ENCODE measurements at regions not wholly inside any gene's neighbourhood (a gene's known extent, or its start where the extent isn't known, plus 50 kb on each side); places are given as distances from the start of the nearest gene placed in this dataset.
A peak's percentile ranks its signal among the peaks of the same experiment; 100 is the strongest.

GRCh38 chr5:173557123-173557903 is 59.1 kb downstream of the BOD1 start:
- no peak for DNase-seq

- peak; percentile 19 for DNase-seq
Observed at GRCh38 chr5:173556142-173557028, 60.1 kb downstream of the BOD1 start.

DNA sequence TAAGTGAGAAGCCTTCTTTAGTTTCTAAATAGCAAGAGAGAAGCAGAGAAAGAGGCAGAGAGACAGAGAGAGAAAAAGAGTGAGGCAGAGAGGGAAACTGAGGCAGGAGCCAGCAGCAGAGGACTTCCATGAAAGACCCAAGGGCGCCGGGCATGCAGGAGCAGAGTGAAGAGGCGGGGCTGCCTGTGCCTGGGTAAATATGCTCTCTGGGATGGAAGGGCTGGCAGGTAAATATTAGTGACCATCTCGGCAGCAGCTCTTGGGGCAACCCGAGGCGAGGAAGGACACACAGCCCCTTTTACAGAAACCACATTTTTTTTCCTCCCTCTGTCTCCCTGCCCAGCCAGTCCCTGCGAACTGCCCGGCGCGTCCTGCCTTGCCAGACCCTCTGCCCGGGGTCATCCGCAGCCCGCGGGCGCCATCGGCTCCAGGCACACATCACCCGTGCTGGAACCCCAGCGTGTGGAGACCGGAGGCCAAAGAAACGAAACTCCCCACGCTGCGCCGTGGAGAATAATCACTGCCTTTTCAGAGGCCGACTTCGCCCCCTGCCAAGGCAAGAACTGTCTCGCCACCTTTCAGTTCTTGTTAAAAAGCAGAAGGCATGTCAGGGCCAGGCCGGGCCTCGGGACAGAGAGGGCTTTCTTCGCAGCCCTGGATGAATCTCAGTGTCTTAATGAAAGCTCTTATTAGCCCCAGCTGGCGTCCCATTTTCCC is 61.3 kb downstream of the BOD1 start:
- peak; percentile 54 for DNase-seq

DNA sequence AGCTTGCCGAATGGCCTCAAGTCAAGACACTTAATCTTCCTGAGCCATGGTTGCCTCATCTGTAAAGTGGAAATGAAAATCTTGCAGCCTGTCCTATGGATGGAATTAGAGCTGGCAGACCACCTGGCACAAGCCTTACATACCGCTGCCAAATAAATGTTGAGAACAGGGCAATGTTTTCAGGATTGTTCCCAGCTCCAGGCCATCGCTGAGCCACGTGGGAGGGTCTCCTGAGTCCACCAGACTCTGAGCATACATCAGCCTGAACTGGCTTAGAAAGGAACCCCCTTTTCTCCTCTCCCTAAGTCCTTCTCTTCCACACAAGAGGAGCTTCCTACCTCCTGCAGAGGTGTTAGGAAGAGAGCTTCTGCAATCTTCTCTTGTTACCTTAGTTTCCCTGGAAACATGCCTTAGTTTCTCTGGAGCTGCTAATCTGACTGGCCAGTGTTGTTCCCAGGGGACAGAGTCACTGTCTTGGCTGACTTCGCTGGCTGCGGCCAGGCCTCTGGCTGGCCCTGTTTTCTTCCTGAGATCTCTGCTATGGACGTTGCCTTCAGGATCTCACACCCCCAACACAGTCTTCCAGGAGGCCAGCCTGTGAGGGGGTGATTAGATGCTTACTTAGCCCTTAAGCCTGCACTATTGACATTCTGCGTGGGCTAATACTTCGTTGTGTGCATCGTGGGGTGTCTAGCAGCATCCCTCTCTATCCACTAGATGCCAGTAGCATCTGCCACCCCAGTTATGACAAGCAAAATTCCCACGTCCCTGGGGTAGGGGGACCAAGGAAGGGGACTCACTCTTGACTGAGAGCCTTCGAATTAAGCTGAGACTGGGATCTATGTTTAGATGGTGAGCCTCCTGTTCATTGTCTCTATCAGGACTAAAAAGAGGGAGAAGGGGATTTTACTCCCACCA is 62.2 kb downstream of the BOD1 start:
- no peak for DNase-seq

DNA sequence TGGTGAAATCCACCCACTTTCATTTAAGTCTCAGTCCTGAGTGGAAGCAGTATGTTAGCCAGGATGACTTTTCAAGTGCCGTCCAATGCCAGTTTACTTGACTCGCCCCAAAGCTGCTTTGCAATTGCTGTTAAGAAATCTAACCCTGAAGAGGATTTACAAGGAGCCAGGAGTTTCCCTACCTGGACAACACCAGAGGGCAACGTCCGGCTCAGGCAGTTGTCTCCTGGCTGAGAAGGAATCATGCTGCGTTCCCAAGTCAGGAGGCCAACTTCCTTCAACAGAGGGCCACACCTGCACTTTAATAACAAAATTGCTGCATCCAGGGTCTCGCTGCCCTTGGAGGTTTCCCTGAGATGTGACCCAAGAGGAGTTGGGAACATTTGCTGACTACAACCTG is 65.8 kb downstream of the BOD1 start:
- no peak for DNase-seq

DNA sequence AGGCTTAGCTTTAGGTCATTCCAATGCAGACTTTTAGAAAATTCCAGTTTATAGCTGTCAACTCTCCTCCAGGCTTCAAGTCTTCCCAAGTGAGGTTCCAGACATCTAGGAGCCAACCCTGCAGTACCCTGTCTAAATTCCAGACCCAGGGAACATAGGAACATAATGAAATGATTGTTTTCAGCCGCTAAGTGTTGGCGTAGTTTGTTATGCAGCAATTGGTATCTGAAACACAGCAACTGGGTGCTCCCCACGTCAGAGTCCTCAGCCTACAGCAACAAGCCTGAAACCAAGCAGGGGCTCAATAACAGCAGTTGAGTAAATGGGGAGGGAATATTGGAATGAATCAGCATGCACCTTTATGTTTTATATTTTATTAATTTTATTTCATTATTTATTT is 66.8 kb downstream of the BOD1 start:
- DNase-seq: no peak

- DNase-seq: peak; percentile 84
Observed at GRCh38 chr5:173547579-173547978, 68.9 kb downstream of the BOD1 start.

GRCh38 chr5:173542964-173543363 is 73.5 kb downstream of the BOD1 start:
- DNase-seq: no peak

GRCh38 chr5:173542159-173542558 is 74.3 kb downstream of the BOD1 start:
- DNase-seq: no peak

DNA sequence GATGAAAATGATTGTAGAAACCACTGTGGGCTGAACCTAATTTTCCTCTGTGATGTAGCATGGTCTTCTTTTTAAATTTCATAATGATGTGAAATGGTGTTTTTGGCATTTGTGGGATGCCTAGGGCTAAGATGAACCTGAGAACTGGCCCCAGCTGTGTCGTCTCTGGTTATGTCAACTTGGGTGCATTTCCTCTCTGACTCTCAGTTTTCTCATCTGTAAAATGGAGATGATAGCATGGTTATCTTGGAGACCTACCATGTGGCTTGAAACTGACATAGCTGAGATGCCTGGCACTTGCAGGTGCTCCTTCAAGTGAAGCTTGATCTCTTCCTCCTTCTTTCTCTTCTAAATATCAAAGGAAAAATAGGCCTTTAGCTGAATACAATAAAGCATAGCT is 77.8 kb downstream of the BOD1 start:
- DNase-seq: no peak

GRCh38 chr5:173538018-173538417 is 78.4 kb downstream of the BOD1 start:
- no peak for DNase-seq

DNA sequence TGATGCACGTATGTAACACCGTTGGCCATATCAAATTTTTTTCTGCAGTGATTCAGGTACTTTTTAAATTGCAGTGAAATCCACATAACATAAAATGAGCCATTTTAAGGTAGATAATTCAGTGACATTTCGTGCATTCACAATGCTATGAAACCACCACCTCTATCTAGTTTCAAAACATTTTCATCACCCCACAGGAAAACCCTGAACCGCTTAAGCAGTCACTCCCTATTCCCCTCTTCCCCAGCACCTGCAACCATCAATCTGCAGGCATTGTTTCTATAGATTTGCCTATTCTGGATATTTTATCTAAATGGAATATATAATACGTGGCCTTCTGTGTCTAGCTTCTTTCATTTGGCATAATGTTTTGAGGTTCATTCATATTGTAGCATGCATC is 79.2 kb downstream of the BOD1 start:
- DNase-seq: no peak

DNA sequence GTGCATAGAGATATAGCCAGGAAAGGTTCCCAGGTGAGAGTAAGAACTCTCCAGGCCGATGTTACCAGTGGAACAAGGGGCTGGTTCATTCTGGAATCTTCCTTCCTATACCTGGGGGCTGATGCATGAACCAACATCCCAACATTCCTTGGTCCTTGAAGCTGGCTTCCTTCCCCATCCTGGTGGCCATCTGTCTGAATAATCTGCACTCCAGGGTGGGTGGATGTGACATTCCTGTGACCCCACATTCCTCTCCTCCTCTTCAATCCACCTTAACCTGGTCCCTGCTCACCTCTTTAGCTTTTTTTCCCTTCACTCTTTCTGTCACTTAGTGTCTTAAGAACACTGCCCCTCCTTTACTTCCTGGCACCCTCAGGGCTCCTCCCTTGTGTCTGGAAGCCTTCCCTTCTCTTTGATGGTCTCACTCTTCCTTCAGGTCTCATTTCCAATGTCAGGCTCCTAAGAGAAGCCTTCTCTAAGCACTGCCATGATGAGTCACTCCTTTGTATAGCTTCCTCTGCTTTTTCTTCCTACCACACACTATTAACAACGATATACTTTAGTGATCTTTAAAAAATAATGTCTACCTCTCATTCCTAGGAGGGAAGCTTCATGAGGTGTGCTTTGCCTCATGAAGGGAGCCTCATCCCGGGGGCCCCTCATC is 80.3 kb downstream of the BOD1 start:
- DNase-seq: peak; percentile 12

GRCh38 chr5:173535166-173535975 is 81.1 kb downstream of the BOD1 start:
- no peak for DNase-seq

DNA sequence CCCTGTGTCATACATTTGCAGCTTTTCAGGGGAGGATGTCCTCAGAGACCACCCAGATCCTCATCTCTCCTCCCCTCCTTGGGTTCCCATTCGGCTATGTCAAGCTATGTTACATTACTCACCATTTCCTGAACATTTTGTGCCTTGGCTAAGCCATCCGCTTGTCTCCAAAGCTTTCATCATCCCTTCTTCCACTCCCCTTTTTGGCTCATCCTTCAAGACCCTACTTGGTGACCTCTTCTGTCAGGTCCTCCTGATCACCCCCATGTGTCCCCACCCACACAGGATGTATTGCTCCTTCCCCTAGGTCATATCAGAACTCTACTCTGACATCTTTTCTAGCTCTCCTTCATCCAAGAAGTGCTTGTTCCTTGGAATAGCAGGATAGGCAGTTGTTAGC is 81.8 kb downstream of the BOD1 start:
- no peak for DNase-seq

DNA sequence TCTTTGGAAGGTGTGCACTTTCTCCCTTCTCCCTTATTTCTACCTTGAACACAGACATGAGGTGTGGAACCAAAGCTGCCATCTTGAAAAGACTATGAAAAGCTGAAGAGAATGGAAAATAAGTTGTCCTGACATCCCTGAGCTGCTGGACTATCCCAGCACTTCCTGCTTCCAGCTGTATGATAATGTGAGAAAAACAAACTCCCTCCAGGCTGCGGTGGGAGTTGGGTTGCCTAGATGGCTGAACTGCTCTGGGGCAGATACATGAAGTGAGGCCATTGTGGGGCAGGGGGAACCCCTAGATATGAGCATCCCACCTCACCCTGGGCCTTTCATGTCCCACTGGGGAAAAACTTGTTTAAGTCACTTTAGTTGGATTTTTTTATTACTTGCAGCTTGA is 82.4 kb downstream of the BOD1 start:
- peak; percentile 41 for DNase-seq

DNA sequence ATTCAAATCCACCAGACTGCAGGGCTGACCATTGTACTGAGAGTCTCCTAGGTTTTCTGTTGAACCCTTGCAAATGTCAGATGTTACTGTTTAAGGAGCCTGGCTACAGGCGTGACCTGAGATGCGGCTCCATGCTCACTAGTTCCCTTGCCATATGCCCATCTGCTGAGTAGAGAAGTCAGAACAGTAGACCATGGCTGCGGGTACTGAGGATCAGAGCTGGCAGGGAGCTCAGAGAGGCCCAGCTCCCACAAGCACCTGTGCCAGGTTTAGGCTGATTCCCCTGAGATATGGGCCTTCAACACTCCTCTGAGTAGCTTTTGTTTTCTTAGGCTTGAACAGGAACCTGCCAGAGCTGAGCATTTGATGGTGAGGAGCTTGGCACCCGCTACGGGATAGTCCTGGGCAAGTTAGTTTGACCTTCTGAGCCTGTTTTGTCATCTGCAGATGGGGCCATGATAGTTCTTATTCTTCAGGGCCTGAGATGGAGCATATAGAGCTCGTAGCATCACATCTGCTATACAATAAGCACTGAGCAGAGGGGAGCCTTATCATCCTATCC is 83.7 kb downstream of the BOD1 start:
- DNase-seq: no peak

- no peak for DNase-seq
Observed at GRCh38 chr5:173531863-173532262, 84.6 kb downstream of the BOD1 start.

GRCh38 chr5:173530547-173530946 is 85.9 kb downstream of the BOD1 start:
- DNase-seq: peak; percentile 37

GRCh38 chr5:173529861-173530260 is 86.6 kb downstream of the BOD1 start:
- no peak for DNase-seq

DNA sequence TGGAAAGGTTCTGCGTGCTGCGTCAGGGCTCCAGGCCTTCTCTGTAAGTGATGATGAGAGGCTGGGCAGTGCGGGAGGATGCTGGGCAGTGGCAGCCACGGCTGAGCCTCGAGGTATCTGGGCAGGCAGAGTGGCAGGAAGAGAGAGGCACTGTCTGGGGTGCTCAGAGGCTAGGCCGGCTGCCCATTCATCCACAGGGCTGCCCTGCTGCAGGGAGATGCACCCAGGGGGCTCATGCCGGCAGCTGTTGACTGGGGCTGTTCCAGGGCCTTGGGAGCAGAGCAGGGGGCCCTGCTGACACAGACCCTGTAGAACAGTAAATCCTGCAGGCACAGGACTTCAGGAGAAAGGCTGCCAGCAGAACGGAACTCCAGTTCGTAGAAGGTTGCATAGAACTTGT is 88.8 kb downstream of the BOD1 start:
- no peak for DNase-seq
